WTC11 (cell line): ENCODE measurements at regions not wholly inside any gene's neighbourhood (a gene's known extent, or its start where the extent isn't known, plus 50 kb on each side); places are given as distances from the start of the nearest gene placed in this dataset.

Source experiments
- ATAC-seq: fragments of 200-7000 bp; cut with Tn5 transposase; 2 replicates; pipeline ENCODE4 v1.10.0; 2021; ENCODE audit warnings: mild to moderate bottlenecking, moderate library complexity
- CTCF ChIA-PET: fragments of 300-600 bp; sonication (Branson Sonifier 250); formaldehyde crosslinking; loops from one replicate; lab custom pipeline; 2021; ENCODE audit warnings: antibody characterized with exemption; lab: Charles Lee
- POLR2A ChIA-PET: fragments of 350-600 bp; sonication (Branson Sonifier 250); formaldehyde crosslinking; loops from one replicate; lab custom pipeline; 2021; ENCODE audit warnings: antibody characterized with exemption; lab: Charles Lee
- DNase-seq: peaks from one replicate; pipeline ENCODE4 v3.0.0; 2021; ENCODE audit warnings: low spot score
- H3K27ac Mint-ChIP-seq: 2 replicates; pipeline ENCODE4 v1.8.0; 2021; ENCODE audit warnings: mixed read lengths
- H3K27me3 Mint-ChIP-seq: 2 replicates; pipeline ENCODE4 v1.8.0; 2021; ENCODE audit warnings: low read depth, mild to moderate bottlenecking, moderate library complexity, mixed read lengths
- H3K36me3 Mint-ChIP-seq: 2 replicates; pipeline ENCODE4 v1.8.0; 2021; ENCODE audit warnings: mixed read lengths
- H3K4me1 Mint-ChIP-seq: 2 replicates; pipeline ENCODE4 v1.8.0; 2022; ENCODE audit warnings: mixed read lengths
- H3K4me3 Mint-ChIP-seq: 2 replicates; pipeline ENCODE4 v1.8.0; 2021; ENCODE audit warnings: mild to moderate bottlenecking, moderate library complexity, mixed read lengths
- H3K9me3 Mint-ChIP-seq: 2 replicates; pipeline ENCODE4 v1.8.0; 2021; ENCODE audit warnings: mixed read lengths
- ATF1 ChIP-seq: sonication (generic); formaldehyde crosslinking; IDR thresholded peaks from 2 replicates; pipeline ENCODE4 v1.8.1; 2023; ENCODE audit warnings: mild to moderate bottlenecking, moderate library complexity, missing genetic modification reagents
- CTCF ChIP-seq: fragments of 200-600 bp; IDR thresholded peaks from 2 replicates; pipeline ENCODE4 v1.8.0; 2022; ENCODE audit warnings: antibody characterized with exemption
- IRF2 ChIP-seq: sonication (generic); formaldehyde crosslinking; IDR thresholded peaks from 2 replicates; pipeline ENCODE4 v1.8.0; 2022; ENCODE audit warnings: low read depth, missing genetic modification reagents, borderline replicate concordance
- NFATC4 ChIP-seq: fragments of 250-450 bp; sonication (Bioruptor Pico); IDR thresholded peaks from 2 replicates; pipeline ENCODE4 v1.9.0; 2021; ENCODE audit warnings: mild to moderate bottlenecking
- NFE2L1 ChIP-seq: sonication (generic); formaldehyde crosslinking; IDR thresholded peaks from 2 replicates; pipeline ENCODE4 v1.8.1; 2023; ENCODE audit warnings: missing genetic modification reagents
- NR2C2 ChIP-seq: sonication (generic); formaldehyde crosslinking; IDR thresholded peaks from 2 replicates; pipeline ENCODE4 v1.8.0; 2022; ENCODE audit warnings: mild to moderate bottlenecking, missing genetic modification reagents
- NR3C1 ChIP-seq: sonication (generic); formaldehyde crosslinking; conservative IDR thresholded peaks from 2 replicates; pipeline ENCODE4 v1.8.1; 2023; ENCODE audit warnings: low read depth, mild to moderate bottlenecking, missing genetic modification reagents
- OVOL2 ChIP-seq: fragments of 250-450 bp; sonication (Bioruptor Pico); IDR thresholded peaks from 2 replicates; pipeline ENCODE4 v1.9.0; 2021; ENCODE audit warnings: mild to moderate bottlenecking, borderline replicate concordance
- PRDM15 ChIP-seq: sonication (generic); formaldehyde crosslinking; IDR thresholded peaks from 2 replicates; pipeline ENCODE4 v1.8.0; 2022; ENCODE audit warnings: missing genetic modification reagents
- RORB ChIP-seq: fragments of 250-450 bp; sonication (Bioruptor Pico); IDR thresholded peaks from 2 replicates; pipeline ENCODE4 v1.9.0; 2021; ENCODE audit warnings: mild to moderate bottlenecking
- SOX15 ChIP-seq: fragments of 250-450 bp; sonication (Bioruptor Pico); IDR thresholded peaks from 2 replicates; pipeline ENCODE4 v1.9.0; 2021; ENCODE audit warnings: mild to moderate bottlenecking
- SP1 ChIP-seq: sonication (generic); formaldehyde crosslinking; conservative IDR thresholded peaks from 2 replicates; pipeline ENCODE4 v1.8.1; 2022; ENCODE audit warnings: missing genetic modification reagents
- ZNF219 ChIP-seq: sonication (generic); formaldehyde crosslinking; IDR thresholded peaks from 2 replicates; pipeline ENCODE4 v1.8.0; 2023; ENCODE audit warnings: missing genetic modification reagents, mild to moderate bottlenecking, borderline replicate concordance
- ZNF232 ChIP-seq: sonication (generic); formaldehyde crosslinking; IDR thresholded peaks from 2 replicates; pipeline ENCODE4 v1.8.0; 2022; ENCODE audit warnings: mild to moderate bottlenecking, missing genetic modification reagents
- ZNF425 ChIP-seq: fragments of 250-450 bp; sonication (Bioruptor Pico); conservative IDR thresholded peaks from 2 replicates; pipeline ENCODE4 v1.9.0; 2021; ENCODE audit warnings: mild to moderate bottlenecking
- TF ChIP-seq, protein P1 (sequence below): sonication (generic); formaldehyde crosslinking; IDR thresholded peaks from 2 replicates; pipeline ENCODE4 v1.8.1; 2023; ENCODE audit warnings: mild to moderate bottlenecking, missing genetic modification reagents, borderline replicate concordance

- no peaks in the 10 kb centered on the region for H3K27me3 Mint-ChIP-seq
- 0 out of 2 replicates have a peak, but pooled peaks cover 5% of the 10 kb centered on the region for H3K4me1 Mint-ChIP-seq
- ChIA-PET CTCF (no interaction called here), POLR2A (no interaction called here)
- no peak for ATAC-seq
- H3K27ac Mint-ChIP-seq = no peak overlapping the region
- no peaks in the 10 kb centered on the region for H3K9me3 Mint-ChIP-seq
- H3K36me3 Mint-ChIP-seq = no peaks in the 10 kb centered on the region
- TF ChIP-seq RORB (CRISPR knock-in tag) (no peak), SP1 (no peak), ZNF425 (CRISPR knock-in tag) (no peak), NFATC4 (no peak), NR2C2 (CRISPR knock-in tag) (no peak), ZNF232 (CRISPR knock-in tag) (no peak), ZNF219 (CRISPR knock-in tag) (no peak), NFE2L1 (CRISPR knock-in tag) (no peak), IRF2 (CRISPR knock-in tag) (no peak), SOX15 (CRISPR knock-in tag) (no peak), CTCF (no peak), PRDM15 (CRISPR knock-in tag) (no peak), ATF1 (CRISPR knock-in tag) (no peak)
- TF ChIP-seq, protein P1, sequence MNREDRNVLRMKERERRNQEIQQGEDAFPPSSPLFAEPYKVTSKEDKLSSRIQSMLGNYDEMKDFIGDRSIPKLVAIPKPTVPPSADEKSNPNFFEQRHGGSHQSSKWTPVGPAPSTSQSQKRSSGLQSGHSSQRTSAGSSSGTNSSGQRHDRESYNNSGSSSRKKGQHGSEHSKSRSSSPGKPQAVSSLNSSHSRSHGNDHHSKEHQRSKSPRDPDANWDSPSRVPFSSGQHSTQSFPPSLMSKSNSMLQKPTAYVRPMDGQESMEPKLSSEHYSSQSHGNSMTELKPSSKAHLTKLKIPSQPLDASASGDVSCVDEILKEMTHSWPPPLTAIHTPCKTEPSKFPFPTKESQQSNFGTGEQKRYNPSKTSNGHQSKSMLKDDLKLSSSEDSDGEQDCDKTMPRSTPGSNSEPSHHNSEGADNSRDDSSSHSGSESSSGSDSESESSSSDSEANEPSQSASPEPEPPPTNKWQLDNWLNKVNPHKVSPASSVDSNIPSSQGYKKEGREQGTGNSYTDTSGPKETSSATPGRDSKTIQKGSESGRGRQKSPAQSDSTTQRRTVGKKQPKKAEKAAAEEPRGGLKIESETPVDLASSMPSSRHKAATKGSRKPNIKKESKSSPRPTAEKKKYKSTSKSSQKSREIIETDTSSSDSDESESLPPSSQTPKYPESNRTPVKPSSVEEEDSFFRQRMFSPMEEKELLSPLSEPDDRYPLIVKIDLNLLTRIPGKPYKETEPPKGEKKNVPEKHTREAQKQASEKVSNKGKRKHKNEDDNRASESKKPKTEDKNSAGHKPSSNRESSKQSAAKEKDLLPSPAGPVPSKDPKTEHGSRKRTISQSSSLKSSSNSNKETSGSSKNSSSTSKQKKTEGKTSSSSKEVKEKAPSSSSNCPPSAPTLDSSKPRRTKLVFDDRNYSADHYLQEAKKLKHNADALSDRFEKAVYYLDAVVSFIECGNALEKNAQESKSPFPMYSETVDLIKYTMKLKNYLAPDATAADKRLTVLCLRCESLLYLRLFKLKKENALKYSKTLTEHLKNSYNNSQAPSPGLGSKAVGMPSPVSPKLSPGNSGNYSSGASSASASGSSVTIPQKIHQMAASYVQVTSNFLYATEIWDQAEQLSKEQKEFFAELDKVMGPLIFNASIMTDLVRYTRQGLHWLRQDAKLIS = no peak
- no peak for DNase-seq
- H3K4me3 Mint-ChIP-seq = no peak overlapping the region
These were observed 597.1 kb downstream of the MID1IP1 start for GRCh38 chrX:39398215-39398962.

- Mint-ChIP-seq H3K4me1 (0 out of 2 replicates have a peak, but pooled peaks cover 2% of the 10 kb centered on the region), H3K9me3 (no peaks in the 10 kb centered on the region), H3K27ac (no peak overlapping the region), H3K27me3 (no peaks in the 10 kb centered on the region), H3K36me3 (no peaks in the 10 kb centered on the region), H3K4me3 (no peak overlapping the region)
- ATAC-seq (no peak), DNase-seq (no peak)
- ChIA-PET POLR2A (no interaction called here), CTCF (no interaction called here)
- TF ChIP-seq OVOL2 (CRISPR knock-in tag) (no peak), NFATC4 (no peak), NR3C1 (CRISPR knock-in tag) (no peak), SP1 (no peak), CTCF (no peak), PRDM15 (CRISPR knock-in tag) (no peak)
These were observed 597.7 kb downstream of the MID1IP1 start for GRCh38 chrX:39398963-39399261.
